22Rv1 (cell line): ENCODE measurements at regions not wholly inside any gene's neighbourhood (a gene's known extent, or its start where the extent isn't known, plus 50 kb on each side); places are given as distances from the start of the nearest gene placed in this dataset.

Source experiments
- CTCF ChIP-seq: fragments of 450-650 bp; IDR thresholded peaks from 2 replicates; pipeline ENCODE4 v1.5.1; 2017; ENCODE audit warnings: mild to moderate bottlenecking
- ZFX ChIP-seq: fragments of 450-650 bp; IDR thresholded peaks from 2 replicates; pipeline ENCODE4 v1.6.1; 2017; ENCODE audit warnings: antibody characterized with exemption, borderline replicate concordance

- TF ChIP-seq CTCF (no peak), ZFX (no peak)
Observed at GRCh38 chr12:83197483-83197914, 510.8 kb downstream of the TMTC2 start.
